ENCODE measurements at regions not wholly inside any gene's neighbourhood (a gene's known extent, or its start where the extent isn't known, plus 50 kb on each side); places are given as distances from the start of the nearest gene placed in this dataset.

DNA sequence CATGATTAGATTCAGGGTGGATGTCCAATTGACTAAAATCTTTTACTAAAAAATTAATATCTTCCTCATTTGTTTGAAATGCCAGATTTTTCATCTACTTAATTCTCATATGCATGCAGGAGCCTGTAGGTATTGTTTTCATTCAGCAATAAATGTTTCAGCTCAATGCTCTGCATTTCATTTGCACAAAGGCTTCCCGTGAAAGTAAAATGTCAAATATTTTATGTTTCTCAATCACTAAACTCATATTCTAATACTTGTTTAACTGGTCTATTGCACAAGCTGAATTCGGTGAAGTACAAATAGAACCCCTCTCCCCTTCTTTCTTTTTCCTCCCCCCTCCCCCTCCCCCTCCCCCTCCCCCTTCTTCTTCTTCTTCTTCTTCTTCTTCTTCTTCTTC, 175.9 kb downstream of the MCHR2 start (continued):
- TF ChIP-seq, protein P1, sequence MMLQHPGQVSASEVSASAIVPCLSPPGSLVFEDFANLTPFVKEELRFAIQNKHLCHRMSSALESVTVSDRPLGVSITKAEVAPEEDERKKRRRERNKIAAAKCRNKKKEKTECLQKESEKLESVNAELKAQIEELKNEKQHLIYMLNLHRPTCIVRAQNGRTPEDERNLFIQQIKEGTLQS (IDR thresholded peaks at IDR 0.05): no peak
- TF ChIP-seq, protein P1 (CRISPR knock-in tag; conservative IDR thresholded peaks at IDR 0.05): no peak
- TF ChIP-seq, protein P2, sequence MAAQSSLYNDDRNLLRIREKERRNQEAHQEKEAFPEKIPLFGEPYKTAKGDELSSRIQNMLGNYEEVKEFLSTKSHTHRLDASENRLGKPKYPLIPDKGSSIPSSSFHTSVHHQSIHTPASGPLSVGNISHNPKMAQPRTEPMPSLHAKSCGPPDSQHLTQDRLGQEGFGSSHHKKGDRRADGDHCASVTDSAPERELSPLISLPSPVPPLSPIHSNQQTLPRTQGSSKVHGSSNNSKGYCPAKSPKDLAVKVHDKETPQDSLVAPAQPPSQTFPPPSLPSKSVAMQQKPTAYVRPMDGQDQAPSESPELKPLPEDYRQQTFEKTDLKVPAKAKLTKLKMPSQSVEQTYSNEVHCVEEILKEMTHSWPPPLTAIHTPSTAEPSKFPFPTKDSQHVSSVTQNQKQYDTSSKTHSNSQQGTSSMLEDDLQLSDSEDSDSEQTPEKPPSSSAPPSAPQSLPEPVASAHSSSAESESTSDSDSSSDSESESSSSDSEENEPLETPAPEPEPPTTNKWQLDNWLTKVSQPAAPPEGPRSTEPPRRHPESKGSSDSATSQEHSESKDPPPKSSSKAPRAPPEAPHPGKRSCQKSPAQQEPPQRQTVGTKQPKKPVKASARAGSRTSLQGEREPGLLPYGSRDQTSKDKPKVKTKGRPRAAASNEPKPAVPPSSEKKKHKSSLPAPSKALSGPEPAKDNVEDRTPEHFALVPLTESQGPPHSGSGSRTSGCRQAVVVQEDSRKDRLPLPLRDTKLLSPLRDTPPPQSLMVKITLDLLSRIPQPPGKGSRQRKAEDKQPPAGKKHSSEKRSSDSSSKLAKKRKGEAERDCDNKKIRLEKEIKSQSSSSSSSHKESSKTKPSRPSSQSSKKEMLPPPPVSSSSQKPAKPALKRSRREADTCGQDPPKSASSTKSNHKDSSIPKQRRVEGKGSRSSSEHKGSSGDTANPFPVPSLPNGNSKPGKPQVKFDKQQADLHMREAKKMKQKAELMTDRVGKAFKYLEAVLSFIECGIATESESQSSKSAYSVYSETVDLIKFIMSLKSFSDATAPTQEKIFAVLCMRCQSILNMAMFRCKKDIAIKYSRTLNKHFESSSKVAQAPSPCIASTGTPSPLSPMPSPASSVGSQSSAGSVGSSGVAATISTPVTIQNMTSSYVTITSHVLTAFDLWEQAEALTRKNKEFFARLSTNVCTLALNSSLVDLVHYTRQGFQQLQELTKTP (IDR thresholded peaks at IDR 0.05; ENCODE audit: low read depth in 1 of 2, partially characterized antibody in 2 of 2): no peak
- TF ChIP-seq ELF4 (CRISPR knock-in tag; IDR thresholded peaks at IDR 0.05) (no peak), ZC3H8 (IDR thresholded peaks at IDR 0.05) (no peak), MECOM (CRISPR knock-in tag; IDR thresholded peaks at IDR 0.05) (no peak), HNRNPUL1 (IDR thresholded peaks at IDR 0.05; ENCODE audit: low read length) (no peak)
- TF ChIP-seq, protein P3, sequence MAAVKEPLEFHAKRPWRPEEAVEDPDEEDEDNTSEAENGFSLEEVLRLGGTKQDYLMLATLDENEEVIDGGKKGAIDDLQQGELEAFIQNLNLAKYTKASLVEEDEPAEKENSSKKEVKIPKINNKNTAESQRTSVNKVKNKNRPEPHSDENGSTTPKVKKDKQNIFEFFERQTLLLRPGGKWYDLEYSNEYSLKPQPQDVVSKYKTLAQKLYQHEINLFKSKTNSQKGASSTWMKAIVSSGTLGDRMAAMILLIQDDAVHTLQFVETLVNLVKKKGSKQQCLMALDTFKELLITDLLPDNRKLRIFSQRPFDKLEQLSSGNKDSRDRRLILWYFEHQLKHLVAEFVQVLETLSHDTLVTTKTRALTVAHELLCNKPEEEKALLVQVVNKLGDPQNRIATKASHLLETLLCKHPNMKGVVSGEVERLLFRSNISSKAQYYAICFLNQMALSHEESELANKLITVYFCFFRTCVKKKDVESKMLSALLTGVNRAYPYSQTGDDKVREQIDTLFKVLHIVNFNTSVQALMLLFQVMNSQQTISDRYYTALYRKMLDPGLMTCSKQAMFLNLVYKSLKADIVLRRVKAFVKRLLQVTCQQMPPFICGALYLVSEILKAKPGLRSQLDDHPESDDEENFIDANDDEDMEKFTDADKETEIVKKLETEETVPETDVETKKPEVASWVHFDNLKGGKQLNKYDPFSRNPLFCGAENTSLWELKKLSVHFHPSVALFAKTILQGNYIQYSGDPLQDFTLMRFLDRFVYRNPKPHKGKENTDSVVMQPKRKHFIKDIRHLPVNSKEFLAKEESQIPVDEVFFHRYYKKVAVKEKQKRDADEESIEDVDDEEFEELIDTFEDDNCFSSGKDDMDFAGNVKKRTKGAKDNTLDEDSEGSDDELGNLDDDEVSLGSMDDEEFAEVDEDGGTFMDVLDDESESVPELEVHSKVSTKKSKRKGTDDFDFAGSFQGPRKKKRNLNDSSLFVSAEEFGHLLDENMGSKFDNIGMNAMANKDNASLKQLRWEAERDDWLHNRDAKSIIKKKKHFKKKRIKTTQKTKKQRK (IDR thresholded peaks at IDR 0.05; ENCODE audit: borderline replicate concordance, low read depth, low read length): no peak

Data from K562 (cell line).